Muscle layer of duodenum (tissue), 2 donors: ENCODE measurements at regions not wholly inside any gene's neighbourhood (a gene's known extent, or its start where the extent isn't known, plus 50 kb on each side); places are given as distances from the start of the nearest gene placed in this dataset.
"Not testable (repeated sequence)": the region's sequence is repeated elsewhere in the genome, so short reads cannot be mapped to it uniquely, and the experiment has no call there.

Source experiments
- H3K27ac ChIP-seq: one replicate; pipeline ENCODE4 v1.7.0; 2013; ENCODE audit warnings: mild to moderate bottlenecking, low read length
- H3K27me3 ChIP-seq: one replicate; pipeline ENCODE4 v1.7.0; 2013; ENCODE audit warnings: low read depth, mild to moderate bottlenecking, control low read depth, low read length
- H3K36me3 ChIP-seq, 2 donors: one replicate each; pipeline ENCODE4 v1.7.0; 2013; ENCODE audit warnings: low read length in 2 of 2, control low read depth in 1 of 2, mild to moderate bottlenecking in 1 of 2; ENCODE audit not compliant: insufficient read depth in 2 of 2, control insufficient read depth in 1 of 2
- H3K4me1 ChIP-seq, 2 donors: one replicate each; pipeline ENCODE4 v1.7.0; 2013; ENCODE audit warnings: low read length in 2 of 2, mild to moderate bottlenecking in 2 of 2, control low read depth in 1 of 2, moderate library complexity in 1 of 2; ENCODE audit not compliant: insufficient read depth in 2 of 2, control insufficient read depth in 1 of 2
- H3K4me3 ChIP-seq, 2 donors: one replicate each; pipeline ENCODE4 v1.7.0; 2013; ENCODE audit warnings: low read length in 2 of 2, low read depth in 1 of 2, mild to moderate bottlenecking in 1 of 2
- H3K9me3 ChIP-seq, 2 donors: one replicate each; pipeline ENCODE4 v1.7.0; 2013; ENCODE audit warnings: low read length in 2 of 2, control low read depth in 1 of 2, mild to moderate bottlenecking in 1 of 2; ENCODE audit not compliant: control insufficient read depth in 1 of 2
- donor health status: healthy.

DNA sequence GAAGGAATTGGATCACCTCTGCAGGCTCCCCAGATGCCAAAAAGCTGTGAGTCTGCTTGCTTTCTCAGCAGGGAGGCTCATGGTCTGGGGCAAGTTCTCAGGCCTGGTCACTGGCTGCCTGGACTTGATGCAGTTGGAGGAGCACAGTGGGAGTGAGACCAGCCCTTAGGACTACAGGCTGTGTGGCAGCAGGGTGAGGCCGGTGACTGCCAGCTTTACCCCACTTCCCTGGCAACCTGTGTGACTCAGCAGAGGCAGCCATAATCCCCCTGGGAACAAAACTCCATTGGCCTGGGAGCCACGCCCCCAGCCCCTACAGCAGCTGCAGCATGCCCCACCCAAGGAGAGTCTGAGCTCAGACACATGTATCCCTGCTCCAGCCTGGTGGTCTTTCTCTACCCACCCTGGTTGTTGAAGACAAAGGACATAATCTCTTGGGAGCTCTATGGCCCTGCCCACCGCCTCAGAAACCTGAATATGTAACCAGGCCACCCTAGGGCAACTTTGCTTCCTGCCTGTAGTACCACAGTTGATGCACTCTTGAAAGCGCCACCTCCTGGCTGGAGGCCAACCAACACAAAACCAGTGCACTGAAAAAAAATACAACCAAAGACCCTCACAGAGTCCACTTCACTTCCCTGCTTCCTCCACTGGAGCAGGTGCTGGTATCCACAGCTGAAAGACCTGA is 106.8 kb upstream of the SPATS2L start:
- H3K36me3 ChIP-seq, result no peaks in the 10 kb centered on the region
- H3K27ac ChIP-seq, result no peak overlapping the region
- no peaks in the 10 kb centered on the region for H3K4me1 ChIP-seq
- H3K27me3 ChIP-seq, result no peaks in the 10 kb centered on the region
- no peak overlapping the region for H3K4me3 ChIP-seq
- no peaks in the 10 kb centered on the region for H3K9me3 ChIP-seq

DNA sequence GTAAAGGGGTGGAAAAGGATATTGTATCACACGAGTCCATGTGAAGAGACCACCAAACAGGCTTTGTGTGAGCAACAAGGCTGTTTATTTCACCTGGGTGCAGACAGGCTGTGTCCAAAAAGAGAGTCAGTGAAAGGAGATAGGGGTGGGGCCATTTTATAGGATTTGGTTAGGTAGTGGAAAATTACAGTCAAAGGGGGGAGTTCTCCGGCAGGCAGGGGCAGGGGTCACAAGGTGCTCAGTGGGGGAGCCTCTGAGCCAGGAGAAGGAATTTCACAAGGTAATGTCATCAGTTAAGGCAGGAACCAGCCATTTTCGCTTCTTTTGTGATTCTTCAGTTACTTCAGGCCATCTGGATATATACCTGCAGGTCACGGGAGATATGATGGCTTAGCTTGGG is 104.7 kb upstream of the SPATS2L start:
- not testable (repeated sequence) for H3K4me3 ChIP-seq, H3K27me3 ChIP-seq, H3K36me3 ChIP-seq, H3K4me1 ChIP-seq, H3K27ac ChIP-seq, H3K9me3 ChIP-seq

DNA sequence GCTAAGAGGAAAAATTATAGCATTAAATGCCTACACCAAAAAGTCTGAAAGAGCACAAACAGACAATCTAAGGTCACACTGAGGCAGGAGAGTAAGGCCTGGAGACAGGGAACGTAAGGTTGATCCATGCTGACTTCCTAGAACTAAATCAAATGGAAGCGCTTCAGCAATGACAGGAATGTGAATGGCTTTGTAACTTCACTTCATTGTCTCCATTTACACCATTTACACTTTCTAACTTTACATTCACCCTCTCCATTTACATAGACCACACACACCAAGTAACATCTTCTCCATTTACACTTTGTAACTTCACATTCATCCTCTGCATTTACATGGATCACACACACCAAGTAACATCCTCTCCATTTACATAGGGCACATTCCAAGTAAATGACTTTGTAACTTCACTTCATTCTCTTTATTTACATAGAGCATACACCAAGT is 103.1 kb upstream of the SPATS2L start:
- Histone ChIP-seq H3K4me1 (no peaks in the 10 kb centered on the region), H3K27me3 (no peaks in the 10 kb centered on the region), H3K36me3 (no peaks in the 10 kb centered on the region), H3K4me3 (no peak overlapping the region), H3K9me3 (no peaks in the 10 kb centered on the region), H3K27ac (no peak overlapping the region)

DNA sequence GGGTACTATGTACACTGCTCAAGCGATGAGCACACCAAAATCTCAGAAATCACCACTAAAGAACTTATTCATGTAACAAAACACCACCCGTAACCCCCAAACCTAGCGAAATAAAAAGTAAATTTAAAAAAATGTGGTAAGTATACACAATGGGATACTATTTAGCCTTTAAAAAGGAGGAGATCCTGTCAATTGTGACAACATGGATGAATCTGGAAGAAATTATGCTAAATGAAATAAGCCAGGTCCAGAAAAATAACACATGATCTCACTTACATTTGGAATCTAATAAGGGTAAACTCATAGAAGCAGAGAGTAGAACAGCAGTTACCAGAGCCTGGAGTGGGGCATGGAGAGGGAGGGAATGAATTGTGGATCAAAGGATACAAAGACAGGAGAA is 98.5 kb upstream of the SPATS2L start:
- no peak overlapping the region for H3K4me3 ChIP-seq
- no peaks in the 10 kb centered on the region for H3K4me1 ChIP-seq
- no peaks in the 10 kb centered on the region for H3K9me3 ChIP-seq
- no peaks in the 10 kb centered on the region for H3K36me3 ChIP-seq
- H3K27me3 ChIP-seq, result no peaks in the 10 kb centered on the region
- no peak overlapping the region for H3K27ac ChIP-seq

DNA sequence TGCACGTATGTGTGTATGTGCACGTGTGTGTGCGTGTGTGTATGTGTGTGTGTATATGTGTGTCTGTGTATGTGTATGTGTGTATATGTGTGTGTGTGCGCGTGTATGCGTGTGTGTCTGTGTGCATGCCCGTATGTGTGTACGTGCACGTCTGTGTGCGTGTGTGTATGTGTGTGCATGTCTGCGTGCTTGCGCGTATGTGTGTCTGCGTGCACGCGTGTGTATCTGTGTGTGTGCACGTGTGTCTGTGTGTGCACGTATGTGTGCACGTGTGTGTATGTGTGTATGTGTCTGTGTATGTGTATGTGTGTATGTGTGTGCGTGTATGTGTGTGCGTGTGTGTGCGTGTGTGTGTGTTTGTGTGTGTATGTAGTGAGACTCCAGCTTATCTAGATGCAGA is 97.5 kb upstream of the SPATS2L start:
- Histone ChIP-seq H3K9me3 (no peaks in the 10 kb centered on the region), H3K36me3 (no peaks in the 10 kb centered on the region), H3K4me1 (no peaks in the 10 kb centered on the region), H3K27me3 (no peaks in the 10 kb centered on the region), H3K4me3 (no peak overlapping the region), H3K27ac (no peak overlapping the region)

DNA sequence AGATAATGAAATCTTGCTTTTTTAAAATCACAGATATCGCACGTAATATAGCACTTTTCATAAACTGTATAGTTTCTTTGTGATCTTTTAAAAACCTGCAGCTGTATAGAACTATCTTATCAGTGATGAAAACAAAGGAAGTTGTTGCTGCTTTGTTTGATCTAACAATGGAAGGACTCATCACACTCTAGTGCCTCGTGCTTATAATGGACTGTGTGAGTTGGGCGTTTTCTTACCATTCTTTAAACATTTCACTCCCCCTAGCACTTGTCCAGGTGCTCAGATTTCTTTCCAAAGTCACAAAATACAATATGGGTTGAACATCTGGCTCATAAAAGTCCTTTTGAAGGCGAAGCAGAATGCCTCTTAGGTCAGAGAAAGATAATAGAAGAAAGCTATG is 94.8 kb upstream of the SPATS2L start:
- no peaks in the 10 kb centered on the region for H3K27me3 ChIP-seq
- H3K4me1 ChIP-seq, result no peaks in the 10 kb centered on the region
- no peaks in the 10 kb centered on the region for H3K36me3 ChIP-seq
- H3K9me3 ChIP-seq, result no peaks in the 10 kb centered on the region
- H3K27ac ChIP-seq, result no peak overlapping the region
- no peak overlapping the region for H3K4me3 ChIP-seq

DNA sequence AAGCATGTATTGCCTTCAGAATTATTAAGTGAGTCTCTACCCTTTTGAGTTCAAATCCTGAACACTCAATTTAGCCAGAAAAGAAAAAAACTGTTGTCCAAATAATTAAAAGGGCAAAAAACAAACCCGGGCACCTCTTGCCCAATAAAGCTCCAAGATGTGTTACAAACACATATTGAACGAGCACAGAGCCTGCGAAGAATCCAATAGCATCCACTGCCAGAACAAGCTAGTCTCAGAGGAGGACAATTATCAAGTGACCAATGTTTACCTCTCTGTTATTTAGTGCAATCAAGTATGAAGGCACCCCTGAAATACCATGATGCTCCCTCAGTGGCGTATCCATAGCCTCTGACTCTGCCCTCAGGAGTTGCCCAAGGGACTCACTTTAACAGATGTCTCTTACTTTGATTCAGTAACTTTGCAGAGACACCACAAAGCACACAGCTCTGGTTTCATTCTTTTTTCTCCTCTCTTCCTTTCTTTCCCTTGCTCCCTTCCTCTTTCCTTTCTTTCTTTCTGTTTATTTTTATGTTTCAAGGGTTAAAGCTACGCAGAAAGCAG is 93.5 kb upstream of the SPATS2L start:
- no peaks in the 10 kb centered on the region for H3K9me3 ChIP-seq
- no peak overlapping the region for H3K27ac ChIP-seq
- H3K27me3 ChIP-seq, result no peaks in the 10 kb centered on the region
- no peaks in the 10 kb centered on the region for H3K4me1 ChIP-seq
- no peaks in the 10 kb centered on the region for H3K36me3 ChIP-seq
- no peak overlapping the region for H3K4me3 ChIP-seq

DNA sequence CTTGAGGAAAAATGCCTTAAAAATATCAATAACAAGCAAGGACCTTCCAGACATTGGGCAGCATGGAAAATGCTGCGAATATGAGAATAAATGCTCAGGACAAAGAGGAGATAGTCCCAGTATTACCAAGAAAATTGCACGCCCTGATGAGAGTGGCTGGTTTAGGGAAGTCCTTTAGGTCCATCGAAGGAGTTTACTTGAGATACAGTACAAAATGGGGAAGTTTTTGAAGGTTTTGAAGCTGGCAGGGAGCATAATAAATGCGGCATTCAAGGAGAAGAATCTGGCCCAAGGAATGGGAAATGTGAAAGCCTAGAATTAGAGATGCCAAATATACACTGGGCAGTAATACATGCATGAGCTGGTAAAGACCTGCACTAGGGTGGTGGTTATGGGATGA is 90.2 kb upstream of the SPATS2L start:
- Histone ChIP-seq H3K4me3 (no peak overlapping the region), H3K36me3 (no peaks in the 10 kb centered on the region), H3K9me3 (no peaks in the 10 kb centered on the region), H3K27me3 (no peaks in the 10 kb centered on the region), H3K4me1 (peaks cover 0 to 6% of the 10 kb centered on the region in 2 donors), H3K27ac (no peak overlapping the region)

DNA sequence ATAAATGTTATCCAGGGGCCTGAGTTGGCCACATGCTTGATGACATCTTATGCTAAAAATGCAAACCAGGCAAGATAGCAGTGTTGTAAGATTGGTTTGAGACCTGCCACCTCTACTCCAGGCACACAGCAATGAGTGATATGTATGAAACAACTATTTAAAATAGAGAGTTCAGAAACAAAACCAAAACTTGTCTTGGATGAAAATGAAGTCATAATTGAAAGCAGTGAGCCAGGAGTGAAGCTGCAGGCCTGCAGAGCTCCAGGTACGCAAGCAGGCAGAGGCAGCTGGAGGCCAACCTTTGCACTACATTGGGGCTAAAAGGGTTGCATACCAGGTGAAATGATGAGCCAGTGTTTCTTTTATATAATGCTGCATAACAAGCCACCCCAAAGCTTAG is 89.2 kb upstream of the SPATS2L start:
- Histone ChIP-seq H3K4me1 (peaks cover 0 to 6% of the 10 kb centered on the region in 2 donors), H3K27ac (no peak overlapping the region), H3K9me3 (no peaks in the 10 kb centered on the region), H3K27me3 (no peaks in the 10 kb centered on the region), H3K4me3 (no peak overlapping the region), H3K36me3 (no peaks in the 10 kb centered on the region)

DNA sequence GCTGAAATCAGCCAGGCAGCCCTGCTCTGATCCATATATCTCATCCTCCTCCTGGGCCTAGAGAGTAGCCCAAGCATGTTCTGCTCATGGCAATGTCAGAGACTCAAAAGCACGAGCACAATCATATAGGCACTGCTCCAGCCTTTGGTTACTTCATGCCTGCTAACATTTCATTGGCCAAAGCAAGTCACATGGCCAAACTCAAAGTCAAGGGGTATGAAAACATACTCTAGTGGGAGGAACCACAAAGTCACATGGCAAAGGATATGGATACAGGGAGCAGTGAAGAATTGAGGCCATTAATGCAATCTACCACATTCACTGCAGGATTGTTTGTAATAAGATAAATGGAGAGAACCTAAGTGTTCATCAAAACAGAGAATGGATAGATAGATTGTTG is 87.8 kb upstream of the SPATS2L start:
- H3K4me1 ChIP-seq, result peaks cover 0 to 6% of the 10 kb centered on the region in 2 donors
- no peaks in the 10 kb centered on the region for H3K9me3 ChIP-seq
- H3K36me3 ChIP-seq, result no peaks in the 10 kb centered on the region
- H3K27me3 ChIP-seq, result no peaks in the 10 kb centered on the region
- H3K27ac ChIP-seq, result no peak overlapping the region
- H3K4me3 ChIP-seq, result no peak overlapping the region

DNA sequence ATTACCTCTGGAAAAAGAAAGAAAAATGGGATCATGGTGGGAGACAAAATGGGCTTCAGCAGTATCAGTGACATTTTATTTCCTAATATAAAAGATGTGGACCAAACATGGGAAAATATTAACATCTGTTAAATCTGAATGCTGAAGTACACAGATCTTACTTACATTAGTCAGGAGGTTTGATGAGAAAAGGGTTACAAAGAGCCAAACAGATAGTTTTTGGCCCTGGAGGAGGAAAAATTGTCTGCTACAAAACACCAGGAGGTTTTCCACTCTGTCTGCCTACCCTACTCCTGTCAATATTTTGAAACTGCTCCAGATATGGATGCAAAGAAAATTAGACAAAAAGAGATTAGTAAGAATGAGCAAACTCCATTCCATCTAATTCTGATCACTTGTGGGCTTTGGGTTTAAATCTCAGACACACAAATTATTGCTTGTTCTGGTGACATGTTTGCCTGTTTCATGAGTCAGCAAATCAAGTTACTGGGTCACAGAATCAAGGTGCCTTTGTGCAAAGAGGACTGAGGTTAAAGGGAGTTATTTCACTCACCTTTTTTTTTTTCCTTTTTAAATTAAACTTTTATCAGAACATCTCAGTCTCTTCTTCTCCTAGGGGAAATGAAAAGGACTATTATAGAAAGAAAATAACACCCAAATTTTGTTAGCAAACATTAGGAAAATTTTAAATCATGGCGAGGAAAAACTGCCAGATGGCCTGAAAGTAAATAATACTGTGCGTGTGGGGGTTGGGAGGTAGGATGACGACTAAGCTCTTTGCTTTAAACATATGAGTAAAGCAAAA is 87.0 kb upstream of the SPATS2L start:
- Histone ChIP-seq H3K4me3 (no peak overlapping the region), H3K36me3 (no peaks in the 10 kb centered on the region), H3K27me3 (no peaks in the 10 kb centered on the region), H3K27ac (no peak overlapping the region), H3K9me3 (no peaks in the 10 kb centered on the region), H3K4me1 (peaks cover 0 to 6% of the 10 kb centered on the region in 2 donors)
